ENCODE measurements at regions not wholly inside any gene's neighbourhood (a gene's known extent, or its start where the extent isn't known, plus 50 kb on each side); places are given as distances from the start of the nearest gene placed in this dataset.

DNA sequence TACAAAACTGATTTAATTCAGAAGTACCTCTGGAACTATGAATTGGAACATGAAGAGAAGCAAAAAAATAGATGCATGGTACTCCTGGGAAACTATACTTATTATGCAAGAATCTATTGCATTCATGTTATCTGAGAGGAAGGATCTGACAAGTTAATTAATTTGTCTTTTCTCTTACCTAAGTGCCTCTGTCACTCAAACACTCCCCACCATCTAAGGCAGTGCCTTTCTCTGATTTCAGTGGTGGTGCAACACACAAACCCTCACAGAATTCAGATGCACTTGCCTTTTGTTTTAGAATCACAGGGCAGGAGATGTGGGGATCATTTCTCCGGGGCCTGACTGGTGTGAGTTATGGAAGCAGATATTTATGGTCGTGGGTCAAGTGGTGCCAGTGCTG lies 52.5 kb upstream of the C9orf72 start:
- DNase-seq (ENCODE audit: low read depth), result no peak

GRCh38 chr9:27626244-27627187 lies 53.2 kb upstream of the C9orf72 start:
- no peak for DNase-seq (ENCODE audit: low read depth)

DNA sequence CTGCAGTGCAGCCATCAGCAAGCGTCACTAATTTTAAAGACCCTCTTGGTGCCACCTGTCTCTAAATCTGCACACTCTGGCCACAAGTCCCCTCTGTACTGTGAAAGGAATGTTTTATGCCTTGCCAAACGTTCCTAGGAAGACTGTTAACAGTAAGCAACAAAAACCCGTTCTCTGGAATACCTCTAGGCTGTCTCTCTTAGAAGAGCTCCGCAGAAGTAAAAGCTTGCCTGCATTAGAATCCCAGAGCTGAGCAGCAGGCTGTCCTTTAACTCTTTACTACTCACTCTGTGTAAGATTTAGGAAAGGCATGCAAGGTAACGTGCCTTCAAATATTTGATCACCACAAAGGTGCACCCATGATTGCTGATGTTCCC lies 53.9 kb upstream of the C9orf72 start:
- DNase-seq (ENCODE audit: low read depth), result no peak

DNA sequence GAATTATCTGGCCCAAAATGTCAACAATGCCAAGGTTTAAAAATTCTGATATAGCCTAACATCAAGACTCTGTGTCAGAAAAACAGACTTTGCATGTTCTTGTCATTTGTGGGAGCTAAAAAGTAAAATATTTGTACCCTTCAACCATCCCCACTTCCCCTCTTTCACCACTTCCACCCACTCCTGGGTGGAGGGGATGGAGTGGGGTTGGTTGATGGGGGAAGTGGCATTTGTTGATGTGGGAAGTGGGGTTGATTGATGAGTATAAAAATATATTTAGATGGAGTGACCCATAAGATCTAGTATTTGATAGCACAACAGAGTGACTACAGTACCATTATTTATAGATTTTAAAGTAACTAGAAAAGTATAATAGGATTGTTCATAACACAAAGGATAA lies 55.0 kb upstream of the C9orf72 start:
- no peak for DNase-seq (ENCODE audit: low read depth)

DNA sequence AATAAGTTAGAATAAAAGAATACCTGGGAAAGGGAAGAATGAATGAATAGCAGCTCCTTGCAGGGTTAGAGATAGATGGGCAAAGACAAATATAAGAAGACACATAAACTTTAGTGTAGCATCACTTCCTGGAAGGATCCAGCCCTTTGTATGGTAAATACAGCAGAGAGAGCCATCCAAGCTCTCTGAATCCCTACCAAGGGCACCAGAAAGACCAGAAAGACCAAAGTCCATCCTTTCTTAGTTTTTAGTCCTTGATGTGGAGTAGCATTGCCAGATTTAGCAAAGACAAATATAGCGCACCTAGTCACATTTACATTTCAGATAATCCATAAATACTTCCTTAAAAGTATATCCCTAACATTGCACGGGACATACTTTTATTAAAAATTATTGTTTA lies 56.1 kb upstream of the C9orf72 start:
- DNase-seq (ENCODE audit: low read depth), result no peak

DNA sequence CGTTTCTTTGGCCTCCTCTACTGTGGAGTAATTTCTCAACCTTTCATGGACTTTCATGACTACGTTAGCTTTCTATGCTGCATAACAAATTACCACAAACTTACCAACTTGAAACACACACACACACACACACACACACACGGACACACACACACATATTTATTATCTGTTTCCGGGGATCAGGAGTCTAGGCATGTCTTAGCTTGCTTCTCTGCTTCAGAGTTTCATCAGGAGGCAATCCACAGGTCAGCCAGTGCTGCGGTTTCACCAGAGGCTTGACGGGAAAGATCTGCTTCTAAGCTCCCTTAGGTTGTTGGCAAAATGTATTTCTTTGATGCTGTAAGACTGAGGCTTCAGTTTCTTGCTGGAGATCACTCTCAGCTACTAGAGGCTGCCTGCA lies 59.0 kb upstream of the C9orf72 start:
- no peak for DNase-seq (ENCODE audit: low read depth)

GRCh38 chr9:27633764-27634163 lies 60.5 kb upstream of the C9orf72 start:
- no peak for DNase-seq (ENCODE audit: low read depth)

- DNase-seq (ENCODE audit: low read depth), result no peak
Measured at GRCh38 chr9:27634879-27635278, 61.6 kb upstream of the C9orf72 start.

GRCh38 chr9:27638716-27639115 lies 65.4 kb upstream of the C9orf72 start:
- no peak for DNase-seq (ENCODE audit: low read depth)

- DNase-seq (ENCODE audit: low read depth), result no peak
Measured at GRCh38 chr9:27645161-27645840, 72.0 kb upstream of the C9orf72 start.

GRCh38 chr9:27653246-27653645 lies 80.0 kb upstream of the C9orf72 start:
- no peak for DNase-seq (ENCODE audit: low read depth)

- no peak for DNase-seq (ENCODE audit: low read depth)
Measured at GRCh38 chr9:27653957-27654356, 80.7 kb upstream of the C9orf72 start.

DNA sequence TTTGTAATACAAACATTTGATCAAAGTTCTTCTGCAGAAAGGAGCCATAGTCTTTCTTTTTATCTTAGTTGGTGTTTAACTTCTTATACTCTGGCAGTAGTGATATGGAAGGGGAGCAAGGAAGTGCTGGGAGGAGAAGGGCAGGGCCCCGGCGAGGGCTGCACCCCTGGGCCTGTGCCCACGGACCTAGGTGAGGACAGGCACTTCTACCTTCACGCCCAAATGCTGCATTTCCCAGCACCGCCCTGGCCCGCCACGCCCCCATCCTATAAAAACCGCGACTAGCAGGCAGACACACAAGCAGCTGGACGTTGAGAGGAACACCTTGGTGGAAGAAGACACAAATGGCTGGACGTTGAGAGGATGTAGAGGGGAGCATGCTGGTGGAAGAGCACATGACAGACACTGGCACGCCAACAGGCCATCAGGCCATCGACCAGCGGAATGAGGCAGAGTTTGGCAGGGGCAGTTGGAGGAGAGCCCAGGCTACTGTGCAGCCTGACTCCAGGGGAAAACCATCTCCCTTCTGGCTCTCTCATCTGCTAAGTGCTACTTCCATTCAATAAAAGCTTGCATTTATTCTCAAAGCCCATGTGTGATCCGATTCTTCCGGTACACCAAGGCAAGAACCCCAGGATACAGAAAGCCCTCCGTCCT lies 81.5 kb upstream of the C9orf72 start:
- no peak for DNase-seq (ENCODE audit: low read depth)

GRCh38 chr9:27655441-27655840 lies 82.2 kb upstream of the C9orf72 start:
- DNase-seq (ENCODE audit: low read depth), result no peak

- no peak for DNase-seq (ENCODE audit: low read depth)
Measured at GRCh38 chr9:27659001-27659400, 85.7 kb upstream of the C9orf72 start.

DNA sequence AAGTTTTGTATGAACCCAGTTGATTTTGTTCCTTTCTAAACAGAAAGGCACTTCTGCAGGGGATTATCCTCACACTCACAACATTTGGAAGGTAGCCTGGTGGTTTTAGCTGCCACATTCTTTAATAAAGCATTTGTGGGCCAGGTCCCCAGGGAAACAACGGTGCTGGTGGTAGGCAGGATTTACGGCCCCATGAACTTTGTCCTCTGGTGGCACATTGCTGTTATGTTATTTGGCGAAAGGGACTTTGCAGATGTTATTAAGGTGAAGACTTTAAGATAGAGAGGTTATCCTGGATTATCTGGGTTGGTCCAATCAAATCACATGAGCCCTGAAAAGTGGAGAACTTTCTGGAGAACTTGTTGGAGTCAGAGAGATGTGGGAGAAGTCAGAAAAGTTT lies 86.3 kb upstream of the C9orf72 start:
- no peak for DNase-seq (ENCODE audit: low read depth)

- no peak for DNase-seq (ENCODE audit: low read depth)
Measured at GRCh38 chr9:27660148-27660547, 86.9 kb upstream of the C9orf72 start.

DNA sequence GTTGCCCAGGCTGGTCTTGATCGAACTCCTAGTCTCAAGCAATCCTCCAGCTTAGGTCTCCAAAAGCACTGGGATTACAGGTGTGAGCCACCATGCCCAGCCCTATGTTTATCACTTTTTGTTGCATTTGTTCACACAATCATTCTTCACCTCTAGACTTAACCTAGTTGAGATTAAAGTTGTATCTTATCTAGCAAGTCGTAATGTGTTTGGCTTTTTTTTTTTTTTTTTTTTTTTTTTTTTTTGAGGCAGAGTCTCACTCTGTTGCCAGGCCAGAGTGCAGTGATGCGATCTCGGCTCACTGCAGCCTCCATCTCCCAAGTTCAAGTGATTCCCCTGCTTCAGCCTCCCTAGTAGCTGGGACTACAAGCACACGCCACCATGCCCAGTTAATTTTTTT lies 90.2 kb upstream of the C9orf72 start:
- DNase-seq (ENCODE audit: low read depth), result no peak

- DNase-seq (ENCODE audit: low read depth), result no peak
Measured at GRCh38 chr9:27664121-27664779, 91.0 kb upstream of the C9orf72 start.

- no peak for DNase-seq (ENCODE audit: low read depth)
Measured at GRCh38 chr9:27665136-27665535, 91.9 kb upstream of the C9orf72 start.

GRCh38 chr9:27668280-27668679 lies 95.0 kb upstream of the C9orf72 start:
- no peak for DNase-seq (ENCODE audit: low read depth)

- no peak for DNase-seq (ENCODE audit: low read depth)
Measured at GRCh38 chr9:27671636-27672035, 98.4 kb upstream of the C9orf72 start.
